HepG2 (cell line): ENCODE measurements at regions not wholly inside any gene's neighbourhood (a gene's known extent, or its start where the extent isn't known, plus 50 kb on each side); places are given as distances from the start of the nearest gene placed in this dataset.

Source experiments
- ATAC-seq: fragments of 200-7000 bp; cut with Tn5 transposase; 3 replicates; pipeline ENCODE4 v1.9.1; 2020; ENCODE audit warnings: mild to moderate bottlenecking, moderate library complexity
- BruUV-seq: library from RNA; stranded (reverse); fragments of 400-500 nt; replicated peaks from 2 replicates; lab custom pipeline; 2021; lab: Mats Ljungman, UMichigan
- CTCF ChIA-PET: fragments of 300-600 bp; formaldehyde crosslinking; extraction: SDS; loops from one replicate; lab custom pipeline; 2021; ENCODE audit warnings: low total read pairs, inconsistent platforms, low intra/inter-chr PET ratio; lab: Yijun Ruan, JAX
- POLR2A ChIA-PET: fragments of 350-600 bp; sonication (Branson Sonifier 250); formaldehyde crosslinking; loops from one replicate; lab custom pipeline; 2020; ENCODE audit warnings: antibody characterized with exemption, inconsistent platforms; lab: Yijun Ruan, JAX
- DNase-seq: peaks from one replicate; pipeline ENCODE4 v3.0.0-alpha.2; 2015; ENCODE audit warnings: low spot score
- FAIRE-seq: peaks from 3 replicates; lab custom pipeline; 2011; peaks lifted over from hg19 to GRCh38; lab: Jason Lieb, UNC
- H2AFZ ChIP-seq: one replicate; pipeline ENCODE4 v1.6.1; 2011; ENCODE audit warnings: low read length, inconsistent platforms
- H3K27ac ChIP-seq: fragments of 300-600 bp; 3 replicates; pipeline ENCODE4 v1.8.0; 2011; ENCODE audit warnings: mixed run types, mild to moderate bottlenecking, mixed read lengths, low read length, inconsistent platforms; ENCODE audit not compliant: insufficient read depth; ENCODE audit errors: extremely low read length
- H3K27me3 ChIP-seq, 2 experiments: fragments of 200-600 bp in 1 of 2; 2 replicates in 1 of 2; 3 replicates in 1 of 2; pipeline versions ENCODE4 v1.6.0 to v1.8.0; 2011; ENCODE audit warnings: low read length in 2 of 2, mild to moderate bottlenecking in 2 of 2, moderate library complexity in 2 of 2, inconsistent platforms in 1 of 2; ENCODE audit not compliant: insufficient read depth in 2 of 2, control insufficient read depth in 1 of 2
- H3K36me3 ChIP-seq, 2 experiments: fragments of 200-600 bp in 1 of 2; replicated peaks in 1 of 2; 2 replicates in 1 of 2; 3 replicates in 1 of 2; pipeline versions ENCODE4 v1.5.1 to v1.8.0; 2011; ENCODE audit warnings: low read length in 2 of 2, inconsistent platforms in 1 of 2; ENCODE audit not compliant: insufficient read depth in 2 of 2, control insufficient read depth in 1 of 2
- H3K4me1 ChIP-seq: 2 replicates; pipeline ENCODE4 v1.5.1; 2012; ENCODE audit warnings: low read length, inconsistent platforms; ENCODE audit not compliant: insufficient read depth
- H3K4me2 ChIP-seq: 2 replicates; pipeline ENCODE4 v1.6.0; 2011; ENCODE audit warnings: low read depth, low read length, inconsistent platforms
- H3K4me3 ChIP-seq, 3 experiments: fragments of 200-600 bp in 1 of 3; sonication (generic), shearing (Covaris generic) in 1 of 3; replicated peaks in 1 of 3; 2 replicates each; pipeline ENCODE4 v1.5.1; 2011 to 2016; ENCODE audit warnings: low read length in 3 of 3, inconsistent platforms in 2 of 3, low read depth in 2 of 3, mild to moderate bottlenecking in 2 of 3, control low read depth in 1 of 3, mixed read lengths in 1 of 3; ENCODE audit not compliant: insufficient read depth in 1 of 3
- H3K79me2 ChIP-seq: one replicate; pipeline ENCODE4 v1.6.1; 2011; ENCODE audit warnings: low read length, inconsistent platforms; ENCODE audit not compliant: insufficient read depth
- H3K9ac ChIP-seq: 2 replicates; pipeline ENCODE4 v1.6.0; 2011; ENCODE audit warnings: mild to moderate bottlenecking, low read depth, low read length, inconsistent platforms; ENCODE audit not compliant: insufficient read depth
- H3K9me3 ChIP-seq: 2 replicates; pipeline ENCODE4 v1.5.1; 2012; ENCODE audit warnings: mild to moderate bottlenecking, low read length
- H4K20me1 ChIP-seq: 2 replicates; pipeline ENCODE4 v1.6.0; 2011; ENCODE audit warnings: inconsistent platforms, mild to moderate bottlenecking, low read length, moderate library complexity; ENCODE audit not compliant: insufficient read depth
- ARID2 ChIP-seq: sonication (generic); formaldehyde crosslinking; IDR thresholded peaks from 2 replicates; pipeline ENCODE4 v1.8.1; 2022; ENCODE audit warnings: mild to moderate bottlenecking, missing genetic modification reagents, borderline replicate concordance
- GABPA ChIP-seq, 2 experiments: IDR thresholded peaks; 2 replicates each; pipeline ENCODE4 v1.6.1; 2011 to 2016; ENCODE audit warnings: low read depth in 2 of 2, low read length in 1 of 2, missing biosample characterization in 1 of 2, missing genetic modification characterization in 1 of 2
- HDAC1 ChIP-seq: sonication (generic); formaldehyde crosslinking; IDR thresholded peaks from 2 replicates; pipeline ENCODE4 v1.5.1; 2020; ENCODE audit warnings: mild to moderate bottlenecking, missing genetic modification reagents
- KIAA2018 ChIP-seq: sonication (generic); formaldehyde crosslinking; IDR thresholded peaks from 2 replicates; pipeline ENCODE4 v1.5.0; 2020; ENCODE audit warnings: mild to moderate bottlenecking, missing genetic modification reagents, borderline replicate concordance
- KLF6 ChIP-seq: IDR thresholded peaks from 2 replicates; pipeline ENCODE4 v1.8.0; 2016; ENCODE audit warnings: missing biosample characterization, missing genetic modification reagents
- MXI1 ChIP-seq: IDR thresholded peaks from 3 replicates; pipeline ENCODE4 v1.6.1; 2012; ENCODE audit warnings: low read depth, low read length, inconsistent platforms, borderline replicate concordance
- NFE2L2 ChIP-seq: fragments of 150-350 bp; IDR thresholded peaks from 2 replicates; pipeline ENCODE4 v1.6.1; 2014; ENCODE audit warnings: low read length
- NR2F6 ChIP-seq, 2 experiments: IDR thresholded peaks; 2 replicates each; pipeline ENCODE4 v1.6.1; 2016; ENCODE audit warnings: antibody characterized with exemption in 1 of 2, mild to moderate bottlenecking in 1 of 2
- SIN3B ChIP-seq: fragments of 150-350 bp; IDR thresholded peaks from 2 replicates; pipeline ENCODE4 v1.6.1; 2014; ENCODE audit warnings: low read length
- THRA ChIP-seq: sonication (generic); formaldehyde crosslinking; IDR thresholded peaks from 2 replicates; pipeline ENCODE4 v1.4.0; 2020; ENCODE audit warnings: missing genetic modification reagents, borderline replicate concordance
- ZNF574 ChIP-seq: sonication (generic); formaldehyde crosslinking; IDR thresholded peaks from 2 replicates; pipeline ENCODE4 v1.4.0; 2020; ENCODE audit warnings: missing genetic modification reagents
- WGBS: methylation state at CpG from one replicate; pipeline ENCODE4 v1.1.6; 2017; ENCODE audit warnings: low lambda C conversion rate; 5-methylcytosine and 5-hydroxymethylcytosine counted together
- in situ Hi-C: cut with HindIII; loops from 2 replicates; pipeline ENCODE4 v1.10.0; 2017; ENCODE audit warnings: low pct_unique_long_range_greater_than_20kb; ENCODE audit not compliant: extremely low pct_ligation_motif_present
- intact Hi-C: fragments of 100-400 bp; cut with micrococcal nuclease; formaldehyde crosslinking; loops from one replicate; pipeline ENCODE4 v1.10.0; 2022; ENCODE audit not compliant: unreplicated experiment

- Histone ChIP-seq H3K4me2 (peak overlapping the region; percentile 59), H3K36me3 (no peaks in the 10 kb centered on the region), H4K20me1 (no peaks in the 10 kb centered on the region), H2AFZ (no peak overlapping the region), H3K27me3 (peaks cover 2 to 25% of the 10 kb centered on the region in 2 experiments; a peak in 3 of 5 replicates), H3K79me2 (no peaks in the 10 kb centered on the region), H3K4me3 (peak overlapping the region in 1 of 3 experiments; percentile 18; a peak in 1 of 6 replicates), H3K4me1 (peaks cover 64% of the 10 kb centered on the region), H3K9me3 (peaks cover 7% of the 10 kb centered on the region; the same call in 1 of the 2 replicates), H3K27ac (no peak overlapping the region), H3K9ac (no peak overlapping the region)
- ATAC-seq (peak; percentile 67), FAIRE-seq (peak; percentile 53), DNase-seq (peak; percentile 38)
- ChIA-PET POLR2A (no interaction called here), CTCF (no interaction called here)
- WGBS: 5% methylated on average over 9 of the region's 9 CpGs
- BruUV-seq: no TSS peak
- in situ Hi-C loops (no loop called here), intact Hi-C loops (loop anchor here (10.0 kb wide), 1 partner anchor 329 kb away; no protein-coding TSS in a partner anchor)
- TF ChIP-seq SIN3B (no peak), MXI1 (no peak), GABPA (IDR thresholded peaks at IDR 0.05; ENCODE audit: low read depth, low read length) (no peak), GABPA (CRISPR knock-in tag; IDR thresholded peaks at IDR 0.05; ENCODE audit: low read depth) (no peak), THRA (CRISPR knock-in tag) (peak; percentile 16; the same call in 1 of the 2 replicates), NR2F6 (IDR thresholded peaks at IDR 0.05) (no peak), NR2F6 (CRISPR knock-in tag; IDR thresholded peaks at IDR 0.05) (peak; percentile 30; the same call in 1 of the 2 replicates), KLF6 (CRISPR knock-in tag) (no peak), NFE2L2 (no peak), KIAA2018 (CRISPR knock-in tag) (no peak), ARID2 (CRISPR knock-in tag) (no peak), ZNF574 (CRISPR knock-in tag) (peak; percentile 25; the same call in 1 of the 2 replicates), HDAC1 (CRISPR knock-in tag) (peak; percentile 52; the same call in 1 of the 2 replicates)
These were observed 228.4 kb upstream of the AGAP1 start for GRCh38 chr2:235265348-235265965.
